Skin epidermis (tissue), 12 donors: ENCODE measurements at regions not wholly inside any gene's neighbourhood (a gene's known extent, or its start where the extent isn't known, plus 50 kb on each side); places are given as distances from the start of the nearest gene placed in this dataset.

Source experiments
- H3K27ac ChIP-seq, 21 experiments: fragments of 200-600 bp; sonication (generic) in 11 of 21; one replicate each; pipeline ENCODE4 v1.5.0; 2020; ENCODE audit warnings: mild to moderate bottlenecking in 3 of 21, inconsistent platforms in 2 of 21, moderate library complexity in 2 of 21
- H3K4me3 ChIP-seq, 7 experiments: fragments of 200-600 bp; sonication (generic) in 2 of 7; one replicate each; pipeline ENCODE4 v1.5.0; 2020; ENCODE audit warnings: inconsistent platforms in 2 of 7, mild to moderate bottlenecking in 2 of 7, moderate library complexity in 1 of 7

DNA sequence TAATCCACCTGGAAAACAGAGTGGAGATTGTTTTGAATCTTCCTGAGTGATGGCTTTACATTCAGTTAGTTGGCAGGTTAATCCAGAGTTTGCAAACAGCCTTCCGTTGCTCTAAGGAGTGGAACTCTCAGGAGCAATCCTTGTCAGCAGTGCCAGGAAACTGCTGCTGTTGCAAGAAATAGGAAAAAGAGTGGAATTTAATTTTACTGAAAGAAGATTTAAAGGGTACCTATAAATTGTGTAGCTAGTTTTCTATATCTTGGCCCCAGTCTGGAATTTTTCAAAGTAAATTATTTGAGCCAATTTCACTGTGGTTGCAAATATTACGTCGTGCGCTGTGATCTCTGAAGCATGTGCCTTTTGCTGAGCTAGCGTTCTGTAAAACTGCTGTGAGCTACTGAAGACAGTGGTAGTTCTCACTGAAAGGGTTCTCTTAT, 55.5 kb upstream of the SLC5A12 start:
- no peak overlapping the region for H3K4me3 ChIP-seq
- peak overlapping the region in 2 of 21 experiments; percentile 23 to 44 for H3K27ac ChIP-seq

DNA sequence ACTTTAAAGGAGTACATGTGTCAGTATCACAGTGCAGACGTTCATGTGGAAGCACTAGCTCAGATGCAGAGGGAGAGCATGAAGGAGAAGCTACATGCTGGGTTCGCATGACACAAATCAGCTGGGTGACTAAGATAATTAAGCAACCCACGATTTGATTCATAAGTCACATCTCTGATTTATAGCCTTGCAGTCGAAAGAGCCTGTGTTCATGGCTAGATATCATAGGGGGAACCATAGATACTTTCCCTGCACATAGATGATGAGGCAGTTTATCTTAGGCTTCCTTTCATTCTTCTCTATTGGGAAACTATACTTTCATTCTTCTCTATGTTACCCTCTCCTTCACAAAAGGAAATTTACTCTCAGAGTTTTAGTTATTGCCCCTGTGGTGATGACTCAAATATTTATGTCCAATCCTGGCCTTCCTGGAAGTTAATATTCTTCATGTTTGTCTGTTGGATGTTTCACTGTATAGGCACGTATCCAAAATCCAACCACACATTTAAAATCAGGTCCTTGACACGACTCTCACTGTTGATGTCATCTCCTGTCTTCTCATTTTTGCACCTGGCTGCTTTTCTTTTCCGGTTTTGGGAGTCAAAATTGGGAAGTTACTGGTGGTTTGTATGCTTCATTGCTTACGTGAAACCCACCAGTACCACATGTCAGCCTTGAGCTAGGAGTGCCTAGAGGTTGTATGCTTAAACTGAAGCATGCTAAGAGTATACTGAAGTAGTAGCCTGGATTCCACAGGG, 56.3 kb upstream of the SLC5A12 start:
- Histone ChIP-seq H3K4me3 (no peak overlapping the region), H3K27ac (peak overlapping the region in 5 of 21 experiments; percentile 37 to 61 (median 44))

DNA sequence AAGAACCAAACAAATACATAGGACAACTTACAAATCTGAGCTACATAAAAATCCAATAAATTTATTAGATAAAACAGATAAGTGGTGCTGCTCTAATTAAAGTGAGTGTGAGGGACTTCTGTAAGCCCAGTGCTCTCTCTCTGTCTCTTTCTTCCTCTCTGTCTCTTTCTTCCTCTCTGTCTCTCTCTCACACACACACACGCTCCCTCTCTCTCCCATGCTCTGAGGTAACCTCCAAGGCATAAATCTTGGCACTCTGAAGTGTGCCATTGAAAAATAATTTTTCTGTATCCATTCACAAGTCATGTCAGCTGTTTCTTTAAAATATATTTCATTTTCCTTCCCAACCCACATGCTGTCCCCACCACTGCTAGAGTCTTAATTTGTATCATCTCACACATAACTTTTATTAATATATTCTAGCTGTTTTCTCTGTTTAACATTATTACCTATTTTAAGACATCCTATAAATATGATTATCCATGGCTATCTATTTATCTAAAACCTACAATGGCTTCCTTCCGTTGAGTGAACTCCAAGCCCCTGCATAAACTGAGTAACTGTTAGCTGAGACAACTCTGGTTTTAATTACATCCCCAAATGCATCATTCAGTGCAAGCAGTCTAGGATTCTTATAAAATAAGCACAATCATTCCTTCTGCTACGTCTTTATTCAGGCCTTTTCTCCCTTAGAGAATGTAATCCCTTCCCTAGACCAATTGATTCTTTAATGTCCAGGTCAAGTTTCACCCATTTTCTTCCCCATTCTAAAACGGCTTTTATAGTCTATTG, 57.4 kb upstream of the SLC5A12 start:
- Histone ChIP-seq H3K4me3 (no peak overlapping the region), H3K27ac (peak overlapping the region in 2 of 21 experiments; percentile 37 to 61)

DNA sequence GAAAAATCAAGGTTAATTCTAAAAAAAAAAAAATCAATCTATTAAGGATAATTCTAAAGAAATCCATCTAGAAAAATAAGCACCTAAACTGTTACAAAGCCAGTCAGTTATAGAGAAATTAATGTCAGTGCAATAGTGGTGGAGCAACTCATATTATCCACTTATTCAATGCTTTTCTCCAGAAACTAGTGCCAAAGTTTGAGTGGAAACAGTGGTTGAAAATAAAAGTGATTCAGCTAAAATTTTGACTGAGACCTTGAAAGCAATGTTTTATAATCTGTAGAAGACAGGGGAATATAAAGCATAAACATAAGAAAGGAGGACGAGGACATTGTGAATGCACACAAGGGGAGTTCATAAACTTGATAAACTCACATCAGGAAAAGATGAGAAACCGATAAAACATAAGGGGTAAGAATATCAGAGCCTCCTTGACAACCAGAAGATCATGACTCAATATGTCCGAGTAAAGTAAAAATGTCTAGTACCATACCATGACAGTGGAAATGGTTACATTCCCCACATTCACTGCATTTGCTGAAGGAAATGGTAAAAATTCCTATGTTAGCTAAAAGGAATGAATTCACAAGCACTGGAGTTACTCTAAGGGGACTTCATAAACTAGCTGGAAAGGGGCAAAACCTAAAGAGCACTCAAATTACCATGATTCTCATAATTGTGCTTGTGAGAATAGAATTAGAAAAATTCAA, 58.7 kb upstream of the SLC5A12 start:
- no peak overlapping the region for H3K4me3 ChIP-seq
- H3K27ac ChIP-seq, result peak overlapping the region in 1 of 21 experiments; percentile 37

DNA sequence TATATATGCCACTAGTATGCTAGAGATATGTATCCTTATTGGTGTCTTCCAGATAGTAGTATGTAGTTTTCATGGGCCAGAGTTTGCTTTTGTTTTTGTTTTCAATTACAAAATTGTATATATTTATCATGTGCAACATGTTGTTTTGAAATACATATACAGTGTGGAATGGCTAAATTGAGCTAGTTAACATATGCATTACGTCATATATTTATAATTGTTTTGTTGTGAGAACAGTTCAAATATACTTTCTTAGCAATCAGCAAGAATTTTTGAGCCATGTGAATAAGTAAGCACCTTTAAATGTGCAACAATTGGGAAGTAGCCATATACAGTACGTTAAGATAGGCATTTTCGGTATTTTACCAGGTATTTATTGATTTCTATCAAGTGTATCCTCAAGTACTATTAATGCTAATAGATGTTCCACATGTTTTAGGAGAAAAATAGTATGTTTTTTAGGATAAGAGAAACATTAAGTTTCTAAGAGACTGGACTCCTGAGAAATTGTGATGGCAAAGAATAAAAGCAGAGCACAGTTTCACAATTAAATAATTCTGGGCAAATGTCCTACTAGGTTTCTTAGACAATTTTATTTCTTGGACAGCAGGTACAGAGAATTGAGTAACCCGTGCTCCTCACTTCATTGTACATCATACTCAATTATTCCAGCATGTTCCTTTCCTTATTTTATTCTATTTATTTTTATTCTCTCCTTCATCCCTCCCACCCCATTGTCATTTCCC, 60.5 kb upstream of the SLC5A12 start:
- Histone ChIP-seq H3K27ac (no peak overlapping the region), H3K4me3 (no peak overlapping the region)

- H3K4me3 ChIP-seq, result no peak overlapping the region
- no peak overlapping the region for H3K27ac ChIP-seq
Observed at GRCh38 chr11:26783997-26784396, 62.1 kb upstream of the SLC5A12 start.

DNA sequence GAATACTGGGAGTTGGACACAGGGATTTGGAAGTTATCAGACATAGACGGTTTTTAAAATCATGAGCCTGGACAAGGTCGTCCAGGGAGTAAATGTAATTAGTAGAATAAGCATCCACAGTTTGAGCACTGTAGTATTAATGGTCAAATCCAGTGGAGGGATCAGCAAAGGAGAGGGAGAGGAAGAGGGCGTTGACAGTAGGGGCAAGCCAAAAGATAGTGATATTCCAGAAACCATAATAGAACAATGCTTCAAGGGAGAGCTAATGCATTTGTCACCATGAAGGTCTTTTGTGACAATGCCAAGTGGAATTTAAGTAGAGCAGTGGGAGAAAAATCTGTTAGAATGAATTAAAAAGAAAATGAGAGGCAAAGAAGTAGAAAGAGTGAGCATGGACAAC, 68.9 kb upstream of the SLC5A12 start:
- no peak overlapping the region for H3K27ac ChIP-seq
- H3K4me3 ChIP-seq, result no peak overlapping the region

GRCh38 chr11:26792941-26793340, 71.1 kb upstream of the SLC5A12 start:
- Histone ChIP-seq H3K4me3 (no peak overlapping the region), H3K27ac (peak overlapping the region in 1 of 21 experiments; percentile 39)

DNA sequence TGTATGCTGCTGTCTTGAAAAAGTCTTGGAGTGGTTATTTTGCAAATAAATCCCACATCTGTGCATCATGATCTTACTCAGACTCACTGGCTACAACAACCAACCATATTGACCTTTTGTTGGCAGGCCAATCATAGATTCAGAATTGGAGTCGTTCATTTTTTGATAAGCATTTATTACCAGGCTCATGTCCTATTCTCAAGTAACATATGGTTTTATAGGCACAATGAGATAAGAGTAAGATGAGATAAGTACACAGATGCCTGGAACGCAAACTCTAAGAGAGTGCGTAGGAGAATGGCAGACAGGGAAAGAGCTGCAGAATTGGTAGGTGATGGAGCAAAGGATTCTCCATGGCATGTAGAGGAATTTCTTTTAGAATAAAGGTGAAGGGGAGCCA, 71.6 kb upstream of the SLC5A12 start:
- Histone ChIP-seq H3K4me3 (no peak overlapping the region), H3K27ac (peak overlapping the region in 3 of 21 experiments; percentile 18 to 39 (median 26))

GRCh38 chr11:26801601-26802000, 79.7 kb upstream of the SLC5A12 start:
- no peak overlapping the region for H3K27ac ChIP-seq
- H3K4me3 ChIP-seq, result no peak overlapping the region

GRCh38 chr11:26805001-26805400, 83.1 kb upstream of the SLC5A12 start:
- Histone ChIP-seq H3K4me3 (no peak overlapping the region), H3K27ac (no peak overlapping the region)

- no peak overlapping the region for H3K27ac ChIP-seq
Observed at GRCh38 chr11:26806219-26806618, 84.4 kb upstream of the SLC5A12 start.

GRCh38 chr11:26820739-26821138, 98.9 kb upstream of the SLC5A12 start:
- Histone ChIP-seq H3K27ac (peak overlapping the region in 7 of 21 experiments; percentile 26 to 50 (median 37)), H3K4me3 (no peak overlapping the region)

More at GRCh38 chr11:26806219-26806618, 84.4 kb upstream of the SLC5A12 start:
- H3K4me3 ChIP-seq, result no peak overlapping the region

- Histone ChIP-seq H3K4me3 (no peak overlapping the region), H3K27ac (no peak overlapping the region)
Observed at GRCh38 chr11:26823963-26824362, 102.1 kb upstream of the SLC5A12 start.

DNA sequence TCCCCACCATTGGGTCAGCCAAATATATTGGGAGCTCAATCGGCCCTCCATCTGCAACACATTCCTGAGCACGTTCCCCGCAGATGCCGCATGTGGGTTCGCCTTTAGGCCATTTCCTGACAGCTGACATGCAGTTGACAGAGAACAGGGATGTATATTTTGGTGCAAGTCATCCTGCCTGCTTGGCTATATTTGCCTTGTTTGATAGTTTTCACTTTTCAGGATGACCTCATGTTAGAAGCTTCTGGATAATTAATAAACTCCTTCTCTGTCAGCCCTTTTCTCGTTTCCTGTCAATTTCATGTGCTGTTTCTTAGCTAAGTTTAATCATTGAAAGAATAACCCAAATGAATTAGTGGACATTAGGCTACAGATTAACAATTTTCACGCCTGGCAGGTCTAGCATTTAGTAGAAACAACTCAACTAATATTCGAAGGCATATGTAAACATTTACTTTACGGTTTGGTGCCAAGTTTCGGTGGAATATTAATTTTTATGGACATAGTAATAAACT, 105.8 kb upstream of the SLC5A12 start:
- H3K27ac ChIP-seq, result no peak overlapping the region
- no peak overlapping the region for H3K4me3 ChIP-seq

- Histone ChIP-seq H3K27ac (no peak overlapping the region), H3K4me3 (no peak overlapping the region)
Observed at GRCh38 chr11:26828288-26828687, 106.4 kb upstream of the SLC5A12 start.

DNA sequence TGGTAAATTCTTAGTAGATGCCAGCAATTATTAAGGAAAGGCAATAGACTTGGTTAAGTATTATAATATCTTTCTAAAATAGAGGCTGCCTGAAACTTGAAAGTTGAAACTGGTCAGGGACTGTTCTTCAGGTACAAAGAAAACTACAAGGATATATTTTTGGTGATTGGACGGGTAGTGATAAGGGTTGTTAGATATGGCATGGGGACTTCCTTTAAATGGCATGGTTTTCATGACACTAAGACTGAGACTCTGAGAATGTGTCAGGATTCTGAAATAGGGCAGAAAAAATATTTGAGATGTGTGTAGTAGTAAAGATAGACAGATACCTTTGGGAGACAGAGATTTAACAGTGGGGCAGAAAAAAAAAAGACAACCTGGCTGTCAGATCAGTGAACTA, 108.4 kb upstream of the SLC5A12 start:
- H3K27ac ChIP-seq, result no peak overlapping the region
- H3K4me3 ChIP-seq, result no peak overlapping the region

GRCh38 chr11:26830757-26831156, 108.9 kb upstream of the SLC5A12 start:
- no peak overlapping the region for H3K27ac ChIP-seq

GRCh38 chr11:26834601-26835000, 112.7 kb upstream of the SLC5A12 start:
- Histone ChIP-seq H3K4me3 (no peak overlapping the region), H3K27ac (no peak overlapping the region)

More at GRCh38 chr11:26830757-26831156, 108.9 kb upstream of the SLC5A12 start:
- H3K4me3 ChIP-seq, result no peak overlapping the region
